ENCODE measurements at regions not wholly inside any gene's neighbourhood (a gene's known extent, or its start where the extent isn't known, plus 50 kb on each side); places are given as distances from the start of the nearest gene placed in this dataset.

- TF ChIP-seq GRHL2 (CRISPR knock-in tag; IDR thresholded peaks at IDR 0.05; ENCODE audit: insufficient replicate concordance, severe bottlenecking), result no peak
- TF ChIP-seq OVOL2 (CRISPR knock-in tag; IDR thresholded peaks at IDR 0.05; ENCODE audit: borderline replicate concordance), result no peak
Observed at GRCh38 chr9:106283769-106284168, 579.2 kb upstream of the ZNF462 start (continued).

- H3K9me3 Mint-ChIP-seq, result peaks cover 19% of the 10 kb centered on the region
- peaks cover 26% of the 10 kb centered on the region for H3K4me1 Mint-ChIP-seq
- H3K27ac Mint-ChIP-seq, result no peak overlapping the region
- CTCF ChIA-PET, result interaction anchor here (0.6 to 2.4 kb wide), 19 partner anchors 9 to 888 kb away, joined by 3 to 10 read pairs (median 3); no protein-coding TSS in a partner anchor
- ATAC-seq (peak; percentile 87), DNase-seq (ENCODE audit: low spot score) (peak; percentile 36)
- peaks cover 5% of the 10 kb centered on the region; the same call in 1 of the 2 replicates for H3K36me3 Mint-ChIP-seq
- POLR2A ChIA-PET, result interaction anchor here (1.0 kb wide), 1 partner anchor 580 kb away, joined by 3 read pairs; no protein-coding TSS in a partner anchor
- TF ChIP-seq FOXJ3 (CRISPR knock-in tag; IDR thresholded peaks at IDR 0.05; ENCODE audit: borderline replicate concordance) (no peak), PRRX2 (CRISPR knock-in tag; IDR thresholded peaks at IDR 0.05) (no peak), ZBTB43 (CRISPR knock-in tag; IDR thresholded peaks at IDR 0.05) (no peak), MXD4 (CRISPR knock-in tag; IDR thresholded peaks at IDR 0.05; ENCODE audit: borderline replicate concordance) (no peak), CBFB (CRISPR knock-in tag; IDR thresholded peaks at IDR 0.05; ENCODE audit: low read depth) (no peak), IRF2 (CRISPR knock-in tag; IDR thresholded peaks at IDR 0.05; ENCODE audit: borderline replicate concordance, low read depth) (no peak), ZNF263 (CRISPR knock-in tag; IDR thresholded peaks at IDR 0.05; ENCODE audit: low read depth) (no peak), KAT7 (CRISPR knock-in tag; IDR thresholded peaks at IDR 0.05; ENCODE audit: borderline replicate concordance) (no peak), ETV6 (CRISPR knock-in tag; IDR thresholded peaks at IDR 0.05) (no peak), ZNF532 (CRISPR knock-in tag; IDR thresholded peaks at IDR 0.05; ENCODE audit: borderline replicate concordance) (no peak), SMAD4 (CRISPR knock-in tag; IDR thresholded peaks at IDR 0.05) (no peak)
- TF ChIP-seq, protein P1, sequence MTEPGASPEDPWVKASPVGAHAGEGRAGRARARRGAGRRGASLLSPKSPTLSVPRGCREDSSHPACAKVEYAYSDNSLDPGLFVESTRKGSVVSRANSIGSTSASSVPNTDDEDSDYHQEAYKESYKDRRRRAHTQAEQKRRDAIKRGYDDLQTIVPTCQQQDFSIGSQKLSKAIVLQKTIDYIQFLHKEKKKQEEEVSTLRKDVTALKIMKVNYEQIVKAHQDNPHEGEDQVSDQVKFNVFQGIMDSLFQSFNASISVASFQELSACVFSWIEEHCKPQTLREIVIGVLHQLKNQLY (CRISPR knock-in tag; IDR thresholded peaks at IDR 0.05), result no peak
- H3K27me3 Mint-ChIP-seq (ENCODE audit: low read depth), result no peaks in the 10 kb centered on the region
- H3K4me3 Mint-ChIP-seq, result no peak overlapping the region
Observed at GRCh38 chr9:106284296-106284695, 578.7 kb upstream of the ZNF462 start.

- TF ChIP-seq JUN (CRISPR knock-in tag; IDR thresholded peaks at IDR 0.05) (no peak), CTCF (IDR thresholded peaks at IDR 0.05) (peak; percentile 17; the same call in 1 of the 2 replicates)
- peak; percentile 36 for DNase-seq (ENCODE audit: low spot score)
- ChIA-PET POLR2A (no interaction called here), CTCF (interaction anchor here (0.6 to 2.4 kb wide), 12 partner anchors 13 to 889 kb away, joined by 3 to 10 read pairs (median 4); no protein-coding TSS in a partner anchor)
- Mint-ChIP-seq H3K4me1 (peaks cover 26% of the 10 kb centered on the region), H3K27ac (no peak overlapping the region), H3K9me3 (peaks cover 7% of the 10 kb centered on the region; the same call in 1 of the 2 replicates), H3K36me3 (no peaks in the 10 kb centered on the region), H3K27me3 (ENCODE audit: low read depth) (no peaks in the 10 kb centered on the region), H3K4me3 (no peak overlapping the region)
- ATAC-seq, result peak; percentile 91
Observed at GRCh38 chr9:106286249-106286648, 576.7 kb upstream of the ZNF462 start.

Measured in WTC11 (cell line).